ENCODE measurements at regions not wholly inside any gene's neighbourhood (a gene's known extent, or its start where the extent isn't known, plus 50 kb on each side); places are given as distances from the start of the nearest gene placed in this dataset.

DNA sequence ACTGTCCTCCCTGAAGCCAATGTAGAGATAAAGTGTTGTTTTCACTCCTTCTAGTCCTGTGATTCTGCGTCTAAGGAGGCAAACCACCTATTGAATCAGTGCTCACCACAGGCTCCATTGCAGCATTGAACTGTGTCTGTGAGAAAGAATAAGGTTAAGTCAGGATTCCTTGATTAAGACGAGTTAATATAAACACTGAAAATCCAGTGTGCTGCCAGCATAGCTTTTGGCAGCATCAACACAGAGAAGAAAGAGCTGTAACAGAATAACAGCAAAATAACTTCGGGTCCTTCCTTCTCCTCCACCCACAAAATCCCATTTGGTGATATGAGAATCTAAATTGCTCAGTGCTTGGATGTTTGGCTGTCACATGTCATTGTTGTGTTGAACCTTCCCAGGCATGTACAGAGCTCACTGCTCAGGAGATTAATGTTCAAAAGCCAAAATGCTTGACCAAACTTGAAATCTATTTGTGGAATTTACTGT is 185.2 kb upstream of the DDI1 start:
- Mint-ChIP-seq H3K9me3 (no peaks in the 10 kb centered on the region), H3K27ac (no peak overlapping the region), H3K27me3 (no peaks in the 10 kb centered on the region), H3K4me1 (no peaks in the 10 kb centered on the region), H3K36me3 (no peaks in the 10 kb centered on the region), H3K4me3 (no peak overlapping the region)
- H3K9me3 ChIP-seq: no peaks in the 10 kb centered on the region
- no peak overlapping the region for H3K4me3 ChIP-seq (ENCODE audit: control insufficient read depth in 1 of 2, extremely low read depth in 1 of 2, low read length in 1 of 2)
- peaks cover 0 to 2% of the 10 kb centered on the region in 2 experiments for H3K4me1 ChIP-seq (ENCODE audit: control insufficient read depth in 1 of 2, extremely low read depth in 1 of 2, insufficient read depth in 2 of 2, low read length in 2 of 2)
- ATAC-seq (replicated peaks in 1 of 4) (no peak), DNase-seq (no peak)
- CTCF ChIA-PET: no interaction called here
- H3K27ac ChIP-seq (ENCODE audit: low read length): no peak overlapping the region
- no peaks in the 10 kb centered on the region for H3K36me3 ChIP-seq (ENCODE audit: control insufficient read depth in 2 of 2, extremely low read depth in 1 of 2, insufficient read depth in 1 of 2, low read length in 1 of 2)
- WGBS (ENCODE audit: insufficient coverage): no CpG with 5 or more reads among the region's 3 CpGs
- no peaks in the 10 kb centered on the region for H3K27me3 ChIP-seq (replicated peaks in 1 of 2; ENCODE audit: control insufficient read depth in 2 of 2, extremely low read depth in 1 of 2, insufficient read depth in 2 of 2, low read length in 1 of 2)
- POLR2A ChIA-PET: no interaction called here

Data from T-cell (primary cell).